HG03457 (cell line): ENCODE measurements at regions not wholly inside any gene's neighbourhood (a gene's known extent, or its start where the extent isn't known, plus 50 kb on each side); places are given as distances from the start of the nearest gene placed in this dataset.
"Not testable (repeated sequence)": the region's sequence is repeated elsewhere in the genome, so short reads cannot be mapped to it uniquely, and the experiment has no call there.

ENCODE experiments used
- ATAC-seq: cut with Tn5 transposase; IDR thresholded peaks from one replicate; pipeline ENCODE4 v1.9.1; 2021; ENCODE audit warnings: moderate number of reproducible peaks; ENCODE audit not compliant: unreplicated experiment

GRCh38 chr15:85263842-85264440 is 116.5 kb upstream of the AKAP13 start:
- ATAC-seq: not testable (repeated sequence)

- ATAC-seq: not testable (repeated sequence)
These were observed 115.7 kb upstream of the AKAP13 start for GRCh38 chr15:85264614-85265190.

DNA sequence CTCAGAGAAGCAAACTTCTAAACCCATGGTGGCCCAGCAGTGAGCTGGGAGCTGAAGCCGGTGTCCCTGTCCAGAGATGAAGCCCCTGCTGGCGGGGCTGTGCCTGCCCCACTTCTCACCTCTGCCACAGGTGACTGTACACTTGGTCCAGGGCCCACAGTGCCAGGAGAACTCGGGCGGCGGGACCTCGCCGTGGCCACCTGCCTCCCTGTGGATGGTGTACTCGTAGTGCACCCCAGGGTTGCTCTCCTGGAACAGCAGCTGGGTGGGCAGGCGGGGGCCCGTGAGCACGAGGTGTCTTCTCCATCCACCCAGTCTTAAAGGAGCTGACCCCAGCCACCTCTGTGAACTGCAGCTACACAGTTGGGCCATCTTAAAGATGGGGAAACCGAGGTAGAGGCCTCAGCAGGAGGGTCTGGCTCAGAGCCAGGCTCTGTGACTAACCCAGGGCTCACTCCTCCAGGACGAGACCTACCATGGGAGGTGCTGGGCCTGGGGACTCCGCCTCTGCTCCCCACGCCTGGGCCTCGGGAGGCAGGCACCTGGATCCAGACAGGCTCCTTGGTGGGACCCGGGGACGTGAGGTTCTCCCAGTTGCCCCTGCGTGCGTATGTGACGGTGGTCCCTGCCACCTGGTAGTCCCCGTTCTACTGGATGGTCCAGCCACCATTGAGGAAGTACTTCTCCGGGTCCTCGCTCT is 113.1 kb upstream of the AKAP13 start:
- ATAC-seq: not testable (repeated sequence)

DNA sequence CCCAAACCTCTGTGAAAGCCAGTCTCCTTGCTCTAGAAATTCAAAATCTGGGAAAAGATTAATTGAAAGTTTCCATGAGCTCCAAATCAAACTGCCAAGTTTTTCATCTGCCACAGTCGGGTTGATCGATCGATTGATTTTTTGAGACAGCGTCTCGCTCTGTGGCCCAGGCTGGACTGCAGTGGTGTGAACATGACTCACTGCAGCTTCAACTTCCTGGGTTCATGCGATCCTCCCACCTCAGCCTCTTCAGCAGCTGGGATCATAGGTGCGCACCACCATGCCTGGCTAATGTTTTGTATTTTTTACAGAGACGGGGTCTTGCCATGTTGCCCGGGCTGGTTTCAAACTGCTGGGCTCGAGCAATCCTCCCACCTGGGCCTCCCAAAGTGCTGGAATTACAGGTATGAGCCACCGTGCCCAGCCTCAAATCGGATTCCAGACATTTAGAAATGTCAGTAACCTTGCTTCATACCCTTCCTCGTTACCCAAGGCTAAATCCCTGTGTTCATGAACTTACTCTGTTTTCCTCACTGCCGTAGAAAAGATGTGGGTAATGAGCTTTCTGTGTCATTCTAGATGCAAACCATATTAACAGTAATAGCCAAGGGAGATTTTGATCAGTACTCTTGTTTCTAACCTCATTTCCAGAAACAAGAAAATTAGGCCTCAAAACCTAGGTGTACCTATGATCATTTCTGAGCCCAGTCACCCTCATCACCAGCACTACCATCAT is 105.9 kb upstream of the AKAP13 start:
- no peak for ATAC-seq

- no peak for ATAC-seq
These were observed 103.9 kb upstream of the AKAP13 start for GRCh38 chr15:85276508-85276907.

DNA sequence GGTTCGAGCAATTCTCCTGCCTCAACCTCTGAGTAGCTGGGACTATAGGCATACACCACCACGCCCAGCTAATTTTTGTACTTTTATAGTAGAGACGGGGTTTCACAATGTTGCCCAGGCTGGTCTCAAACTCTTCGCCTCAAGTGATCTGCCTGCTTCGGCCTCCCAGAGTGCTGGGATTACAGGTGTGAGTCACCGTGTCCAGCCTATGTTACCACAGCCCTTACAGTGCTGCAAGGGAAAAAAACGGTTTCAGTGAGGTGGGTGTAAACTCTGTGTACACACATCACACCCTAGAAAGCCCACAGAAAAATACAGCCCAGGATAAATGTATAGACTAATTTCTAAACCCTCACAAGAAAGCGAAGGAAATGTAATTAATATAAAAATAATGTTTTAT is 103.5 kb upstream of the AKAP13 start:
- ATAC-seq: no peak

GRCh38 chr15:85277847-85278370 is 102.5 kb upstream of the AKAP13 start:
- no peak for ATAC-seq

GRCh38 chr15:85280203-85280602 is 100.2 kb upstream of the AKAP13 start:
- ATAC-seq: no peak

- no peak for ATAC-seq
These were observed 99.0 kb upstream of the AKAP13 start for GRCh38 chr15:85281293-85281882.

GRCh38 chr15:85282504-85283115 is 97.8 kb upstream of the AKAP13 start:
- ATAC-seq: no peak

DNA sequence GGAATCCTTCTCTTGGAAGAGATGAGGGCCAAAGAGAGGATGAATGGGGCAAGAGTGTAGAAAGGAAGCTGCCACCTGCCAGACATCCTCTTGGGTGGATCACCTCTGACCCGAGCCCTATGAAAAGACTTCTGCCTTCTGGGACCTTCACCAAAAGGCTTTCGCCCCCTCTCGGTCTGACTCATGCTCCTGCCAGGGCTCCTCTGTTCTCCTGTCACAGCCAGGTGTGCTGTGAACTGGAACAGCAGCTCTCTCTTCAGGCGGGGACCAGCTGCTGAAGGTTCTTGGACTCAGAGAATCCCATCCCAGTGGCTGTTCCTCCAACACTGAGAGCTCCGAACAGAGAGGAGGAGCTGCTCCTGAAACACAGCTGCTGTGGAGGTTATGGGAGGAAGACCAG is 96.6 kb upstream of the AKAP13 start:
- ATAC-seq: peak; percentile 69

GRCh38 chr15:85284497-85284896 is 95.9 kb upstream of the AKAP13 start:
- ATAC-seq: peak; percentile 39

GRCh38 chr15:85289677-85290365 is 90.6 kb upstream of the AKAP13 start:
- no peak for ATAC-seq

DNA sequence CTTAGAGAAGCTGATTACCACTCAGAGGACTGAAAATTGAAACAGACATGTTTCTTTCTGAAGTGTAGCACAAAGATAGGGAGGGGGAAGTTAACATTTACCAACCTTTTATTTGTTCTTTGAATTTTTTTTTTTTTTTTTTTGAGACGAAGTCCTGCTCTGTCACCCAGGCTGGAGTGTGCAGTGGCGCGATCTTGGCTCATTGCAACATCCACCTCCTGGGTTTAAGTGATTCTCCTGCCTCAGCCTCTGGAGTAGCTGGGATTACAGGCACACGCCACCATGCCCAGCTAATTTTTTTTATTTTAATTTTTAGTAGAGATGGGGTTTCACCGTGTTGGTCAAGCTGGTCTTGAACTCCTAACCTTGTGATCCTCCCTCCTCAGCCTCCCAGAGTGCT is 87.8 kb upstream of the AKAP13 start:
- not testable (repeated sequence) for ATAC-seq

DNA sequence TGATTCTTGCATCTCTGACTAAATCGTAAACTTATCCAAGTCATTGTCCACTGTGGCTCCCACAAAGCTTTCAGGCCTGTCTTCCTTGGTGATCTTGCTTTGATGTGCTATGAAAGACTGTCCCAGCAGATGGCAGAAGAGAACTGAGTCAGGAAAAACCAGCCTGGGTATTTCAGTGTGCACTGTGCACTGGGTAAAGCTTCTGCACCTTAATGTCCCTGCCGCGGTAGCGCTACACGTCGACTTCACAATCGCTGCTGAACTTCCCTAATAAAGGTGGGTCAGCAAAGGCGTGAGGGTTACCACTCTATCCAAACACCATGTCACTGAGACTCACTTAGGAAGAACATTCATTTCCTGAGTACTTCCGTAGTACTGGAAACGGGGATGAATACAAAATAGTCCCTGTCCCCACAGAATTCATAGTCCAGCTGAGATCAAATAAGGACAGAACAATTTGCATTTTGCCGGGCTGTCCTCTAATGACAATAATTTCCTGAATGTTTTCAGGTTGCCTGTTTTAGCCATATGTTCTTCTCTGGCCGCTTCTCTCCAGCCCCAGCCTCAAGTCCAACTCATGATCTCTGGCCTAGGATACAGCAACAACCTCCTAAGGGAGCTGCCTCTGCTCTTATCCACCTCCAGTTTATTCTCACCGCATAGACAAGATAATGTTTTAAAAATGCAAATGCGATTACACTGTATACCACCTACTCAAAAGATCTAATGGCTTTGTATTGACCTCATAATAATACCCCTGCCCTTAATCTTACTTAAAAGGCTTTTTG is 83.6 kb upstream of the AKAP13 start:
- peak; percentile 85 for ATAC-seq

DNA sequence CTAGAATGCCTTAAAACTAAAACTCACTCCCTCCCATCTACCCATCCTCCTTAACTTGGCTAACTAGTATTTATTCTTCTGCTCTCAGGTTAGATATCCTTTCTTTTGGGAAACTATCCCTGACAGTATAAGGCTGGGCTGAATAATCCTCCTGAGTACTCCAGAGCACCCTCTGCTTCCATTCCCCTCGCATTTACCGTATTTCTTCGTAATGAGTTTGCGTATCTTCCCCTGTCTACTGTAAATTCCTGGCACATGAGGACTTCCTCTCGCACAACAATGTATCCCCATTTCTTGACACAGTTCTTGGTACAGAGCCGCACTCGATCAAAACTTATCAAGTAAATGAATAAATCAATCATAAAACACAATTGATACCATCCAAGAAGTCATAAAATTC is 82.9 kb upstream of the AKAP13 start:
- ATAC-seq: no peak

GRCh38 chr15:85298366-85298765 is 82.0 kb upstream of the AKAP13 start:
- no peak for ATAC-seq

DNA sequence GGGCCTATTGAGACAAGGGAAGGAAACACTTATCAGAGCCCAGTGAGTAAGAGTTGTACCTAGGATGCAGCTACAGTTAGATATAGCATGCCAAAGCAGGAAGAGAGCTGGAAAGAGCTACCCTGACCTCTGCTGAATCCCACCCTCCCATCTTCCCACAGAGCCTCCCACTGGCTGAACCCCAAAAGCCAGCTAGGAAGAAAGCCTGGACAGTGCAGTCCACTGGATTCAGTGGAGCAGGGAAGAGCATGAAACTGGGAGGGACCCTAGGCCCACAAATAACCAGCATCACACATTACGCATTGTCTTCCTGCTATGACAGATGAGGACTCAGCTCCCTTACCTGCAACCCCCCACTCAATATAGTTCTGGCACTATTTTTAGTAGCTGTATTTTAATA is 81.5 kb upstream of the AKAP13 start:
- ATAC-seq: no peak

DNA sequence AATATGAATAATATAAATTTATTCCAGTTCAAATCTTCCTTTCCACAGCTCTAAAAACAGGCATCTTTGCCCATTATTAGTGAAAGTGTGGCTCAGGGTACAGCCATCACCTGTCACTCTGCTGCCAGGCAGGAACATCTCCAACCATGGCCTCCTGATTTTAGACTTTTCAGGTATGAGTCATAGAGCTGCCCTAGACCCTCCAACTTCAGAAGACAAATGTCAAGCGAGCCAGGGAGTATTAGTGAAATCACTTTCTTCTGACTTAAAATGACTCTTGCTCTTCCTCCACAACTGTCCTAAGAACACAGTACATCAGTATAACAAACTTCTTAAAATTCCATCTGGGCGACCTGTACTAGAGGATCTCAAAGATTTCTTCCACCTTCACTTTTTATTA is 78.1 kb upstream of the AKAP13 start:
- no peak for ATAC-seq
